Neural crest cell (in vitro differentiated cells): ENCODE measurements at regions not wholly inside any gene's neighbourhood (a gene's known extent, or its start where the extent isn't known, plus 50 kb on each side); places are given as distances from the start of the nearest gene placed in this dataset.

Experiments
- DNase-seq: peaks from one replicate; pipeline ENCODE4 v3.0.0; 2021; ENCODE audit warnings: low read depth, mixed read lengths, low spot score
- H3K27ac Mint-ChIP-seq: one replicate; pipeline ENCODE4 v1.8.0; 2021; ENCODE audit warnings: mild to moderate bottlenecking, mixed read lengths; ENCODE audit not compliant: unreplicated experiment
- H3K27me3 Mint-ChIP-seq: 2 replicates; pipeline ENCODE4 v1.8.0; 2021; ENCODE audit warnings: low read depth, mild to moderate bottlenecking, mixed read lengths
- H3K36me3 Mint-ChIP-seq: 2 replicates; pipeline ENCODE4 v1.8.0; 2021; ENCODE audit warnings: low read depth, mild to moderate bottlenecking, mixed read lengths
- H3K4me1 Mint-ChIP-seq: 2 replicates; pipeline ENCODE4 v1.8.0; 2021; ENCODE audit warnings: mixed read lengths
- H3K4me3 Mint-ChIP-seq: one replicate; pipeline ENCODE4 v1.8.0; 2021; ENCODE audit warnings: mild to moderate bottlenecking, mixed read lengths
- H3K9me3 Mint-ChIP-seq: 2 replicates; pipeline ENCODE4 v1.8.0; 2021; ENCODE audit warnings: mixed read lengths
- TF ChIP-seq, protein P1 (sequence below): fragments of 200-600 bp; sonication (generic); conservative IDR thresholded peaks from 2 replicates; pipeline ENCODE4 v1.5.0; 2021; ENCODE audit warnings: antibody characterized with exemption, mild to moderate bottlenecking

DNA sequence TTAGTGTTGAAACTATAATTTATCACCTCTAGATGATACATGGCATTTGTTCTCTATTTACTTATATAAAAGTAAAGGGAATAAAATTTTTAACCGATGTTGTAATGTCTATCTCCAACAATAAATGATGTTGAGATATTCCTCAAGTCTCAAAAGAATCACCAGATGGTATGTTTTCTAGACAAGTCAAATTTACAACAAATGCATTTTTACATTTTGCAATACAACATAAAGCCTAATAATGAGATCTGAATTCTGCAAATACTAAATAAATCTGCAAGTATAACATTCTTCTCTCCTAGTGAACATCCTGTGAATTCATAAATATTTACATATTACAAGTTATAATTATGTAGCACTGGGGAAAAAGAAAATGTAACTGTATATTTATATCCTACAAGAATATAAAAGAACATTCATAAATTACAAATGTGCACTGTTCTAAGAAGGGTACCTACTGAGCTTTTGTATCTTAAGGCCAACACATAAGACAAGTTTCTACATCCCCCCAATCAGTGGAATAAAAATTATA, 1504.4 kb upstream of the ZEB2 start:
- H3K9me3 Mint-ChIP-seq = peaks cover 10% of the 10 kb centered on the region
- TF ChIP-seq, protein P1, sequence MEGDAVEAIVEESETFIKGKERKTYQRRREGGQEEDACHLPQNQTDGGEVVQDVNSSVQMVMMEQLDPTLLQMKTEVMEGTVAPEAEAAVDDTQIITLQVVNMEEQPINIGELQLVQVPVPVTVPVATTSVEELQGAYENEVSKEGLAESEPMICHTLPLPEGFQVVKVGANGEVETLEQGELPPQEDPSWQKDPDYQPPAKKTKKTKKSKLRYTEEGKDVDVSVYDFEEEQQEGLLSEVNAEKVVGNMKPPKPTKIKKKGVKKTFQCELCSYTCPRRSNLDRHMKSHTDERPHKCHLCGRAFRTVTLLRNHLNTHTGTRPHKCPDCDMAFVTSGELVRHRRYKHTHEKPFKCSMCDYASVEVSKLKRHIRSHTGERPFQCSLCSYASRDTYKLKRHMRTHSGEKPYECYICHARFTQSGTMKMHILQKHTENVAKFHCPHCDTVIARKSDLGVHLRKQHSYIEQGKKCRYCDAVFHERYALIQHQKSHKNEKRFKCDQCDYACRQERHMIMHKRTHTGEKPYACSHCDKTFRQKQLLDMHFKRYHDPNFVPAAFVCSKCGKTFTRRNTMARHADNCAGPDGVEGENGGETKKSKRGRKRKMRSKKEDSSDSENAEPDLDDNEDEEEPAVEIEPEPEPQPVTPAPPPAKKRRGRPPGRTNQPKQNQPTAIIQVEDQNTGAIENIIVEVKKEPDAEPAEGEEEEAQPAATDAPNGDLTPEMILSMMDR = no peak
- no peaks in the 10 kb centered on the region for H3K4me1 Mint-ChIP-seq
- peaks cover 2% of the 10 kb centered on the region for H3K36me3 Mint-ChIP-seq
- DNase-seq = no peak
- H3K27ac Mint-ChIP-seq = no peak overlapping the region
- H3K4me3 Mint-ChIP-seq = no peak overlapping the region
- no peaks in the 10 kb centered on the region for H3K27me3 Mint-ChIP-seq

DNA sequence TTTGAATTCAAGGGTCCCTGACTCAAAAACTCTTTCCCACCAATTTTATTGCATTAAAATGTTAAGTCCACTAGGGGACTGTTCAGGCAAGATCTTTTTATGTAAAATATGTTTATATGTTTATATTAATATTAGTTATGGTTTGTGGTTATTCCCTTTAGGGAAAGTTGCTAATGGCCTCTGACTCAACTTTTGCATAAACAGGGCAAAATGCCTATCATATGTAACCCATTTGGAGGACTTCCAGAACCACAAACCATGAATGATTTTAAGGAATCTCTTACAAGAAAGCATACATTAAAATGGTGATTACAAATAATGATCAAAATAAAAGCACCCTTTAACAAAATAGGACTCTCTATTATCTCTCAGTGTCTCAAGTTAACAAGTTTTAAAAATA, 1484.5 kb upstream of the ZEB2 start:
- Mint-ChIP-seq H3K27ac (no peak overlapping the region), H3K36me3 (no peaks in the 10 kb centered on the region), H3K4me3 (no peak overlapping the region), H3K9me3 (peaks cover under 1% of the 10 kb centered on the region), H3K4me1 (no peaks in the 10 kb centered on the region), H3K27me3 (no peaks in the 10 kb centered on the region)
- TF ChIP-seq, protein P1 = no peak
- DNase-seq = no peak

DNA sequence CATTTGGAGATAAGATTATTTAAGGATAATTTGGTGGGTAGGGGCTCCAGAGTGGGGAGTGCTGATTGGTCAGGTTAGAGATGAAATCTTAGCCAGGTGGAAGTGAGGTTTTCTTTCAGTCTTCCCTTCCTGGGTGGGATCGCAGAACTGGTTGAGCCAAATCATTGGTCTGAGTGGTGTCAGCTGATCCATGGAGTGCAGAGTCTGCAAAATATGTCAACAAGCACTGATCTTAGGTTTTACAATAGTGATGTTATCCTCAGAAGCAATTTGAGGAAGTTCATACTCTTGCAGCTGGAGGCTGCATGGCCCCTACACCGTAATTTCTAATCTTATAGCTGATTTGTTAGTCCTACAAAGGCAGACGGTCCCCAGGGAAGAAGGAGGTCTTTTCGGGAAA, 1483.4 kb upstream of the ZEB2 start:
- no peak overlapping the region for H3K4me3 Mint-ChIP-seq
- H3K27me3 Mint-ChIP-seq = no peaks in the 10 kb centered on the region

DNA sequence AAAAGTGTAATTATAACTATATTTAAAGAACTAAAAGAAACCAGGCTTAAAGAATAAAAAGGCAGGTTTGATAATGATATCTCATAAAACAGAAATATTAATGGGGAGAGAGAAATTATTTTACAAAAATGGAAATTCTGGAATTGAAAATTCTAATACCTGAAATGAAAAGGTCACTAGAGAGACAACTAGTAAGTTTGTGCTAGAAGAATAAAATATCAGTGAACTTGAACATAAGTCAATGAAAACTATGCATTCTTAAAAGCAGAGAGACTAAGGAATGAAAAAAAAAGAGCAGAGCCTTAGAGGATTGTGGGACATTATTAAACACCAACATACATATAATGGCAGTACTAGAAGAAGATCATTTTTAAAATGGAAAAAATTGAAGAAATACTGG, 1475.0 kb upstream of the ZEB2 start:
- TF ChIP-seq, protein P1 = no peak
- peaks cover 19% of the 10 kb centered on the region for H3K9me3 Mint-ChIP-seq
- H3K27me3 Mint-ChIP-seq = no peaks in the 10 kb centered on the region
- no peak overlapping the region for H3K27ac Mint-ChIP-seq
- no peaks in the 10 kb centered on the region for H3K4me1 Mint-ChIP-seq
- no peak for DNase-seq
- H3K36me3 Mint-ChIP-seq = peaks cover 19% of the 10 kb centered on the region
- H3K4me3 Mint-ChIP-seq = no peak overlapping the region

More for the DNA sequence above, 1483.4 kb upstream of the ZEB2 start:
- Mint-ChIP-seq H3K27ac (no peak overlapping the region), H3K9me3 (peaks cover 3% of the 10 kb centered on the region), H3K36me3 (peaks cover 4% of the 10 kb centered on the region), H3K4me1 (no peaks in the 10 kb centered on the region)
- no peak for DNase-seq
- TF ChIP-seq, protein P1 = no peak

DNA sequence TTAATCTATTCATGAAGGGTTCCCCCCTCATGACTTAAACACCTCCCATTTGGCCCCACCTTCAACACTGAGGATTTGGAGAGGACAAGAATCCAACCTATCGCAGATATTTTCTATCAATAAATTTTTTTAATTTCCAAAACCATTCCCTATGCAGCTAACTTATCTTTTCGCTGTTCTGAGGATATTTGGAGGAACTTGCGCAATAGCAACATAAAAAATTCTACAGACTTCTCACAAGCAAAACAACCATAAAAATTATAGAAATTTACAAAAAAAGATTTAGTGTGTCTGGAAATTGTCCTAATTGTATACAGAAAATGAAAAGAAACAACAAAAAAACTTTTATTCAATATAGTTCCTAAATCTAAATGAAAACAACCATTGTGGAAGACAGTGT, 1472.7 kb upstream of the ZEB2 start:
- no peak for DNase-seq
- Mint-ChIP-seq H3K9me3 (peaks cover 14% of the 10 kb centered on the region), H3K27me3 (no peaks in the 10 kb centered on the region), H3K4me1 (peaks cover 10% of the 10 kb centered on the region), H3K27ac (no peak overlapping the region), H3K4me3 (no peak overlapping the region), H3K36me3 (peaks cover 12% of the 10 kb centered on the region)
- TF ChIP-seq, protein P1 = no peak
